ENCODE measurements at regions not wholly inside any gene's neighbourhood (a gene's known extent, or its start where the extent isn't known, plus 50 kb on each side); places are given as distances from the start of the nearest gene placed in this dataset.

DNA sequence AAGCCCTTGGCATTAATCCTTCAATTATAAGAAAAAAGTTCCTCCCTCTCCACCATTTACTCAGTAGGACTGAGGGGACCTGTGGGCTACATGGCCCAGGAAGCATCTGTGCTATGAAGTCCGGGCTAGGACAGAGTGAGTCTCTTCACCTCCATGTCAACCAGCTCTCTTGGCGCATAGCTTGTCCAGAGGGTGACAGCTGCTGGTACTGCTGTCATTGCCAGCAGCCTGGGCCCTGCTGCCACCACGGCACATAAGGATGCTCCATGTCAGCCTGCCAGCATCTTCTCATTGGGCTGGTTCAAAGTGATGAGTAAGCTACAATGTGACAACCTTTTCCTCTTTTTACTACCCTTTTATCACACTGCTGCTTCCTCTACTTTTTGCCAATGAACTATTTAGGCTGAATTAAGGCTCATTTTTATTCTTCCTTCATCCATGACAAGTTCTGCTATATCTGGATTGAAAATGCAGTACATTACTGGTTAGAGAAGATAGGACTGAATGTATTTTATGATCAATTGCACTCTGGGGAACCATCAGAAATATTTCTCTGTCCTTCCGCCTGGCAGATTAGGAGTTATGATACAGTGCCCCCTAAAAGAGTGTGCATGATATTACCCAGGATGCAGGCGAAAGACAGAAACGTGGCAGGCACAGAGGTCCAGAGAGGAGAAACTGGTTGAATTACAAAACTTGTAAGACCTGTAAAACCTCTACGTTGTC lies 258.9 kb upstream of the TNP1 start:
- TF ChIP-seq, protein P1, sequence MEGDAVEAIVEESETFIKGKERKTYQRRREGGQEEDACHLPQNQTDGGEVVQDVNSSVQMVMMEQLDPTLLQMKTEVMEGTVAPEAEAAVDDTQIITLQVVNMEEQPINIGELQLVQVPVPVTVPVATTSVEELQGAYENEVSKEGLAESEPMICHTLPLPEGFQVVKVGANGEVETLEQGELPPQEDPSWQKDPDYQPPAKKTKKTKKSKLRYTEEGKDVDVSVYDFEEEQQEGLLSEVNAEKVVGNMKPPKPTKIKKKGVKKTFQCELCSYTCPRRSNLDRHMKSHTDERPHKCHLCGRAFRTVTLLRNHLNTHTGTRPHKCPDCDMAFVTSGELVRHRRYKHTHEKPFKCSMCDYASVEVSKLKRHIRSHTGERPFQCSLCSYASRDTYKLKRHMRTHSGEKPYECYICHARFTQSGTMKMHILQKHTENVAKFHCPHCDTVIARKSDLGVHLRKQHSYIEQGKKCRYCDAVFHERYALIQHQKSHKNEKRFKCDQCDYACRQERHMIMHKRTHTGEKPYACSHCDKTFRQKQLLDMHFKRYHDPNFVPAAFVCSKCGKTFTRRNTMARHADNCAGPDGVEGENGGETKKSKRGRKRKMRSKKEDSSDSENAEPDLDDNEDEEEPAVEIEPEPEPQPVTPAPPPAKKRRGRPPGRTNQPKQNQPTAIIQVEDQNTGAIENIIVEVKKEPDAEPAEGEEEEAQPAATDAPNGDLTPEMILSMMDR (IDR thresholded peaks at IDR 0.05): no peak
- TF ChIP-seq POLR2AphosphoS5 (IDR thresholded peaks at IDR 0.05; ENCODE audit: low read depth, low read length): no peak

Measured in Panc1 (cell line).